GM18505 (cell line): ENCODE measurements at regions not wholly inside any gene's neighbourhood (a gene's known extent, or its start where the extent isn't known, plus 50 kb on each side); places are given as distances from the start of the nearest gene placed in this dataset.

Experiments
- ATAC-seq: cut with Tn5 transposase; IDR thresholded peaks from one replicate; pipeline ENCODE4 v1.9.1; 2021; ENCODE audit not compliant: unreplicated experiment
- POLR2A ChIP-seq: IDR thresholded peaks from 4 replicates; pipeline ENCODE4 v1.6.1; 2011; ENCODE audit warnings: borderline replicate concordance; ENCODE audit not compliant: insufficient read depth, insufficient read length; ENCODE audit errors: extremely low read depth

- no peak for TF ChIP-seq POLR2A
- no peak for ATAC-seq
These were observed 797.2 kb downstream of the SATB2 start for GRCh38 chr2:198660501-198660900.

DNA sequence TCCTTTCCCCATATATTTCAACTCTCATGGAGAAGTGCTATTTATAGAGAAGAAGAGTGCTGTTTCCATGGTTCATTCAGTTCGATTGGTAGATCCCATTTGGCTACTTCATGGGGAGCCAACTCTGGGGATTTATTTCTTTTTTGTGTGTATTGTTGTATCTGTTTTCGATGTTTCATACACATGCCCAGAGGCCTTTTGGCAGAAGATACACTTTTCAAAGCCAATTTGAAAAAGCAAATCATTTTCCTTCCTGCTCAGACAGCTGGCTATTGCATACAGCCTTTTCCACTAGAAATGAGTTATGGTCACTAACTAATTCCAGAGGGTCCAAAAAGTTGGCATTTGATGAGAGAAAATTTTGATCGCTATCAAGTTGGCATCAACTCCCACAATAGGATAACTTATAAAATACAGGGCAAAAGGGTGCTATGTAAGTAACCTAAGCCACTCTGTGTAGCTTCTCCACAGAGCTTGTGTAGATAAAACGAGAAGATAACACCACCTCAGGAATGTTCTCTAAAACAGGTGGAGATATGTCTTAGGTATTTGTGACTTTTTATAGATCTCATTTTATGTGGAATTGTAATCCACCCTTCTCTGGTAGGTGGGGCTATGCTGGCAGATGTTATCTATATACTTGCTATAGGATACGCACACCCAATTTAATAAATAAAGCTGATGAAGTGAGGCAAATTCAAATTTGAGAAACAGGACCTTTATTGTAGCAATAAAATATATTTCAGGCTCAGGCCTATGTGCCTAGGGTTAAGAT, 798.5 kb downstream of the SATB2 start:
- no peak for TF ChIP-seq POLR2A
- ATAC-seq = no peak

GRCh38 chr2:198657512-198658121, 800.1 kb downstream of the SATB2 start:
- TF ChIP-seq POLR2A = no peak
- no peak for ATAC-seq

GRCh38 chr2:198656869-198657268, 800.9 kb downstream of the SATB2 start:
- TF ChIP-seq POLR2A = no peak
- no peak for ATAC-seq

GRCh38 chr2:198654646-198655045, 803.1 kb downstream of the SATB2 start:
- no peak for ATAC-seq
- no peak for TF ChIP-seq POLR2A

DNA sequence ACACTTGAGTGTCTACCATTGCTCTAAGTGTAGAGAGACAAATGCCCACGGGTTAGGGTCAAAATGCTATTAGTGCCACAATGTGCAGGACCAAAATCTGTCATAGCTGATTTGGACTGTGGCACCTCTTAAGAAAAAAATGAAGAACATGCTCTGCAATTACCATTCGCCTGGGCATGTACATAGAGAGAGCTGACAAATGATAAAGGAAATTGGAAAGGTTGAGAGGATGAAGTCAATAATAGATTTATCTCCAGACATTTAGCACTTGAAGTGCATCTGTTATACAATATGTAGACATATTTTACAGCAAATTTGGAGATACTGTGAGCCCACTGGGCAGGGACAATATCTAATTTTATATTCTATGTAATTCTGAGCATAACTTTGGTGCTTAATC, 804.4 kb downstream of the SATB2 start:
- no peak for ATAC-seq

GRCh38 chr2:198652461-198652860, 805.3 kb downstream of the SATB2 start:
- TF ChIP-seq POLR2A = no peak
- ATAC-seq = no peak

More for the DNA sequence above, 804.4 kb downstream of the SATB2 start:
- TF ChIP-seq POLR2A = no peak

- ATAC-seq = no peak
These were observed 811.9 kb downstream of the SATB2 start for GRCh38 chr2:198645816-198646215.

DNA sequence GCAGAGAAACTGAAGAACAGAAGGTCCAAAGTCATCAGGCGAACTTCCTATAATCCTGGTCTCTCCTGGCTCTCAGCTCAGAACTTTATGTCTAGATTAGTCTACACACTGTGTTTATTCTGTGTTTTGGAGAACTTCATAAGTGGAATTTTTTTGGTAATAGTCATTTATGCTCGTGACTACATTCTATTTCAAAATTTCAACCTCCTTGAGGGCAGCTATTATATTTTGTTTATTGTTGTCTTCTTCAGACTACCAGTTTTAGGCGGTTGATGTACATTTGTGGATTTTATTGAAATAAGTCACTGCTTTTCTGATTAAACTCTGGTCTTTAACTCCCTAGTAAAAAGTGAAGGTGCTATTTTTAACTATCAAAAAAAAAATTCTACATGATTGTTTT, 816.6 kb downstream of the SATB2 start:
- no peak for ATAC-seq
- TF ChIP-seq POLR2A = no peak

More at GRCh38 chr2:198645816-198646215, 811.9 kb downstream of the SATB2 start:
- no peak for TF ChIP-seq POLR2A

- no peak for ATAC-seq
- no peak for TF ChIP-seq POLR2A
These were observed 817.3 kb downstream of the SATB2 start for GRCh38 chr2:198640463-198640862.

GRCh38 chr2:198639580-198639979, 818.2 kb downstream of the SATB2 start:
- ATAC-seq = no peak
- no peak for TF ChIP-seq POLR2A

DNA sequence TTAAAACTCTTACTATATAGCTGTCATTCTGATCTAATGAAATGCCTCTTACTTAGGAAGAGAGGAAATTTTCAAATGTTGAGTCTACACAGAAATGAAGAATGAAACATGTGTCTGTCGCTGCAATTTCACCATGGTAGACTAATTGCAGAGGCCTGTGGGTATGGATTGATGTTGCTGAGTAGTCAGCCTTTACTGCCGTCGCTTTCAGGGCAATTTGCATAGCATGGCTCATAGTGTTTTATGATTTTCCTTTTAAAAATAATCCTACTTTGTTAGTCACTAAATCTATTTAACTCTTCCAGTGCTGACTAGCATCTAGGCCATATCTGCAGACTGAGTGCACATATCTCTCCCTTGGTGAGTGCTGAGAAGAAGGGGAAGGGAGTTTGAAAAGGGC, 819.2 kb downstream of the SATB2 start:
- ATAC-seq = no peak
- no peak for TF ChIP-seq POLR2A

DNA sequence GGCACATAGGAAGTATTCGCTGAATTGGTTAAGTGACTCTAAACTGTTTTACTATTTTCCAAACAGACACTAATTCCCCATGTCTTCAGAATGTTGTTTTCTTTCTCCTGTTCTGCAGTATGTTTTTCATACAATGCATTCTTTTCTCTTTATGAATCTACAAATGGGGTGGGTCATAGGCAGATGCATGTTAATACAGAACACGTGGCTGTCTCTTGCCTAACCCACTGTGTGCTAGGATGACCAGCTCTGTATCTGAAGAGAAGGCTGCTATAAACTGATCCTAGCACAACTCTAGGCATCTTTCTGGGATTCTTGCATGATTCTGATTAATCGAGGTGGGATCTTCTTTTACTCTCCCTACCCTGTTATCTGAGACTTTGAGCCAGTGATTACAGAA, 826.0 kb downstream of the PLCL1 start:
- no peak for TF ChIP-seq POLR2A
- ATAC-seq = no peak

- no peak for ATAC-seq
- no peak for TF ChIP-seq POLR2A
These were observed 824.2 kb downstream of the PLCL1 start for GRCh38 chr2:198628596-198628995.

DNA sequence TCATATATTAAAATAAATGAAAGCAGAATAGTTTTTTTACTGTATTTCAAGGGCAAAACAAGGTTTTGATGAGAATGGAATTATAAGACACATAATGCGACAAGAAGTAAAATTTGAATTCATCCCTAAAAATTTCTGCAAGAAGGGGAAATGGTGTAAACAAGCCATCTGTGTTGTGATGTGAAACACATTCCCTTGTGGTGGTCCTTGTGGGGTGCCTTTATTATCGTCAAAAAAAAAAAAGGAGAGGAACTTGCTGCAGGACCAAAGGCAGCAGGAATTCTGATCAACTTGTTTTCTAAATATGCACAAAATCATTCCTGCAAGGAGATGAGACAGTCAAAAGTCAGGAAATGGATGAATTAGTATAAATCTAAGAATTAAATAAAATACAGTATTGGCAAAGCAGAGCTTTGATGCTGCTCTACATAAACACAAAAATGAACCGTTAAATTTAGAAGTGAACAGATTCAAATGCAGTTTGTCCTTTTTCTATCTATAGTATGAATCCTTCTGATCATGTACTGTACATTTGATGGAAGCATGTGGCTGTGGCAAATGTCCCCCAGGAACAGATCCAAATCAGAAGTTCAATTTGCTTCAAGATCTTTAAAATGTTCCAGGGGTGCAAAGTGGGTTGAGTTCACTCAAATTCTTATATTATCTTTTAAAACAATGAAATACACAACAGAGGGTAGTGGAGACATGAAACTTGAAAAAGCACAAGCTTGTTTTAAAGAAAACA, 818.8 kb downstream of the PLCL1 start:
- no peak for ATAC-seq
- TF ChIP-seq POLR2A = no peak

GRCh38 chr2:198615972-198616371, 811.6 kb downstream of the PLCL1 start:
- ATAC-seq = no peak
- no peak for TF ChIP-seq POLR2A
